PC-3 (cell line): ENCODE measurements at regions not wholly inside any gene's neighbourhood (a gene's known extent, or its start where the extent isn't known, plus 50 kb on each side); places are given as distances from the start of the nearest gene placed in this dataset.

Experiments
- CTCF ChIP-seq: fragments of 300-600 bp; sonication (generic); conservative IDR thresholded peaks from 2 replicates; pipeline ENCODE4 v1.5.1; 2017; ENCODE audit warnings: antibody characterized with exemption, low read depth, mild to moderate bottlenecking, low read length
- EZH2 ChIP-seq: fragments of 300-600 bp; sonication (generic); IDR thresholded peaks from one replicate; pipeline ENCODE4 v1.6.1; 2017; ENCODE audit warnings: antibody characterized with exemption, mild to moderate bottlenecking, low read length; ENCODE audit not compliant: unreplicated experiment

DNA sequence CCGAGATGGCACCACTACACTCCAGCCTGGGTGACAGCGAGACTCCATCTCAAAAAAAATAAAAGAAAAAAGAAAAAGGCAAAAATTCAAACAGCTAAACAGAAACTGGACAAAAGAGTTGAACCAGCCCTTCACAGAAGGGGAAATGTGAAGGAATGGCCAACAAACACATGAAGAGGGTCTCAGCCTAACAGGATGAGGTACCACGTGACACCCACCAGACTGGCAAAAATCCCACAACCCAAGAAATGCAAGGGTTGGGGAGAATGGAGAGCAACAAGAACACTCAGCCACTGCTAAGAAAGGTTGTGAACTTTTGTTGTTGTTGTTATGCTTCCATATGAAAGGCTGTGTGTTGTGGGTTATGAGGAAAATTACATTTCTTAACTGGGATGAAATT, 357.7 kb downstream of the PREX1 start:
- TF ChIP-seq CTCF, result no peak
- TF ChIP-seq EZH2, result no peak
